ENCODE measurements at regions not wholly inside any gene's neighbourhood (a gene's known extent, or its start where the extent isn't known, plus 50 kb on each side); places are given as distances from the start of the nearest gene placed in this dataset.

DNA sequence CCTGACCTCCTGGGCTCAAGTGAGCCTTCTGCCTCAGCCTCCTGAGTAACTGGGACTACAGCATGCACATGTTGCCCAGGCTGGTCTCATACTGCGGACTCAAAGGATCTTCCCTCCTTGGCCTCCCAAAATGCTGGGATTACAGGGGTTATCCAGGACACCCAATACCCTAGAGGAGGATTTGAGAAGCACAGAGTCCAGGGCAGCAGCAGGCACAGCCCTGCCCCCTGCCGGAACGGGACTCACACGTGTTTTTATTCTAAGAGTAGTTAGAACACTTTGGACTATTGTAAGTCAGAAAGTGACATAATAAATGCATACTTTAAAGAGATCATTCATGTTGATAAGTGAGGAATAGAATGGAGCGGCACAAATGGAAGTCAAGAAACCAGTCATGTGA is 80.2 kb downstream of the C6orf118 start:
- no peaks in the 10 kb centered on the region for H3K9me3 ChIP-seq (ENCODE audit: control insufficient read depth, insufficient read depth, low read length)
- no peaks in the 10 kb centered on the region for H3K36me3 ChIP-seq (ENCODE audit: insufficient read depth, low read length)
- H3K4me1 ChIP-seq (ENCODE audit: insufficient read depth, low read length): no peaks in the 10 kb centered on the region
- no peak overlapping the region for H3K9ac ChIP-seq (ENCODE audit: low read depth, low read length)

DNA sequence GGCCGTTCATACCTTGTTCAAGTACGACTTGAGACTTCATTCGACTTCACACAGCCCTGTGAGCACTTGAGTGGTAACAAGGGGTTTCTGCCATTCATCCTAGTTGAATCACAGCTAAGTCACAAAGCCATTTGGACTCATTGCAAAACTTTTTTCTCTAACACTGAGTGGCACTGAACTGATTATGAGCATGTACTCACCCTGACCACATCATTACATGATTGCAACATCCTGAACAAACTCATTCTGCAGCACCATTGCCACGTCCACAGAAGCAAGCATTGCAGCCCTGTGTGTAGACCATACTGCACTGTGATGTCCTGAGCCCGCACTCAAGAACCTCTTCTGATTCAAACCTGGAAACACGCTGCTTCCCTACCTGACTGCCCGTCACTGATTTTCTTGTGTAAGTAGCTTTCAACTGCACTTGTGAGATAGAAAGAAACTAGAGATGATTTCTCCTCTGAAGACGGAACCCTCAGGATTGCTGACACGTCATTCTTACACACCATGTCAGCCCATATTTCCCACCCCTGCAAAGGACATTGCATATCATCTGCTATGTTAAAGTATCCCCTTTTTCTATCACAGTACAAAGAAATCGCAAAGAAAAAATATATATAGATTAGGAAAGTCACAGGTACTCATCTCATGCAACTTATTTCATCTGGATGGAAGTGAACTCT is 81.6 kb downstream of the C6orf118 start:
- no peak overlapping the region for H3K9ac ChIP-seq (ENCODE audit: low read depth, low read length)
- H3K36me3 ChIP-seq (ENCODE audit: insufficient read depth, low read length): no peaks in the 10 kb centered on the region
- H3K4me1 ChIP-seq (ENCODE audit: insufficient read depth, low read length): no peaks in the 10 kb centered on the region
- H3K9me3 ChIP-seq (ENCODE audit: control insufficient read depth, insufficient read depth, low read length): no peaks in the 10 kb centered on the region

DNA sequence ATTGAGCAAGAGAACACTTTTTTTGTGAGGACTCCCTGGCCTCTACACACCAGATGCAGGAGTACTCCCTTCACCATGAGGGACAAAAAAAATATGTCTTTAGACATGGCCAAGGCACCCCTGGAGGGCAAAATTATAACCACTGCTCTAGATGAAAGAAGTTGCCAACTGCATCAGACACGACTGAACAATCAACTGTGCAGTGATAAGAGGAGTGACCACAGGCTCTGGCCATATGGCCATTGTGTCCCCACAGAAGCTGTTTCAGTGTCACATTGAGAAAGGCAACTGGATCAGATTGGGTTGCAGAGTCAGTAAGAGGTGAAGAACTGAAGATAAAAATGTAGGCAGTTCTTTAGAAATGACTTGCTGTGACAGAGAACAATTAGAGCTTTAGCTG is 85.7 kb downstream of the C6orf118 start:
- no peaks in the 10 kb centered on the region for H3K9me3 ChIP-seq (ENCODE audit: control insufficient read depth, insufficient read depth, low read length)
- no peaks in the 10 kb centered on the region for H3K4me1 ChIP-seq (ENCODE audit: insufficient read depth, low read length)
- H3K36me3 ChIP-seq (ENCODE audit: insufficient read depth, low read length): no peaks in the 10 kb centered on the region
- no peak overlapping the region for H3K9ac ChIP-seq (ENCODE audit: low read depth, low read length)

DNA sequence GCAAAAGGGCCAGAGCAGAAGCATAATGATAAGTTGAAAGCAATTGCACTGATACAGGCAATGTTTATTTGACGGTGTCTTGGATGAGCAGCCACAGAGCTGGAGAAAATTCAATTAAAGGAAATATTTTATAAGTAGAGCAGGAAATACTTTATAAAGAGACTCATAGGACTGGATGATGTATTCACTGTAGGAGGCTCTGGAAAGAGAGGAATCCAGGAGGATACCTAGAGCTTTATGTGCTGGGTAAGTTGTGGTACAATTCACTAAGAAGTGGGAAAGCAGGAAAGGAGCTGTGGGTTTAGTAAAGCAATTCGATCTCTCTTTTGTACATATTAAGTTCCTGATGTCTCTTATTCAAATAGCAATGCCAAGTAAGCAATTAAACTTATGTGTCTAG is 86.3 kb downstream of the C6orf118 start:
- Histone ChIP-seq H3K9ac (ENCODE audit: low read depth, low read length) (no peak overlapping the region), H3K36me3 (ENCODE audit: insufficient read depth, low read length) (no peaks in the 10 kb centered on the region), H3K4me1 (ENCODE audit: insufficient read depth, low read length) (no peaks in the 10 kb centered on the region)

DNA sequence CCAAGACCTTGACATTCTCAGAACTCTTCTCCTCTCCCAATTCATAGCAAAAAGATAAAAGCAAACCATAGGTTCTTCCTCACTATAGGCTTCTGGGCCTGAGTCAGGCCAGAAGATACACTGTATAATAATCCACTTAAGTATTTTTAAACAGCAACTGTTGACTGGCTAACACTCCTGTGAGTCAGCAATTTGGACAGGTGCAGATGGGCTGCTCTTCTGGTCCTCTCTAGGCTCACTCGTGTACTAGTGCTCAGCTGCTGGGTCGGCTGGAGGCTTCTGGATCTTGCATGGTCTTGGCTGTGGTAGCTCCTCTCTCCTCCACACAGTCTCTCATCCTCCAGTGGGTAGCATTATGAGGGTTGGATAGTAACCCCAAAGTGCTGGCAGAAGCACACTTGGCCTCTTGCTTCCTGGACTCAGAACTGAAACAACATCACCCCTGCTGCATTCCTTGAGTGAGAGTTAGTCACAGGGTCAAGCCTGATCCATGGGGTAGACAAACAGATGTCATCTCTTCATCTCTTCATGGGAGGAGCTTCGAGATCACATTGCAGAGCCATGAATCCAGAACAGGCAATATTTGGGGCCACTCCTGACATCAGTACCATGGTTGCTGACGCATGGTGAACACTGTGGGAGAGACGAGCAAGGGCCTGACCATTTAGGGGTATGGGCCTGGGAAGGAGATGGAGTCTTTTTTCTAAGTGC is 86.9 kb downstream of the C6orf118 start:
- Histone ChIP-seq H3K36me3 (ENCODE audit: insufficient read depth, low read length) (no peaks in the 10 kb centered on the region), H3K9me3 (ENCODE audit: control insufficient read depth, insufficient read depth, low read length) (no peaks in the 10 kb centered on the region), H3K9ac (ENCODE audit: low read depth, low read length) (no peak overlapping the region), H3K4me1 (ENCODE audit: insufficient read depth, low read length) (no peaks in the 10 kb centered on the region)

More for the DNA sequence above, 86.3 kb downstream of the C6orf118 start:
- H3K9me3 ChIP-seq (ENCODE audit: control insufficient read depth, insufficient read depth, low read length): no peaks in the 10 kb centered on the region

DNA sequence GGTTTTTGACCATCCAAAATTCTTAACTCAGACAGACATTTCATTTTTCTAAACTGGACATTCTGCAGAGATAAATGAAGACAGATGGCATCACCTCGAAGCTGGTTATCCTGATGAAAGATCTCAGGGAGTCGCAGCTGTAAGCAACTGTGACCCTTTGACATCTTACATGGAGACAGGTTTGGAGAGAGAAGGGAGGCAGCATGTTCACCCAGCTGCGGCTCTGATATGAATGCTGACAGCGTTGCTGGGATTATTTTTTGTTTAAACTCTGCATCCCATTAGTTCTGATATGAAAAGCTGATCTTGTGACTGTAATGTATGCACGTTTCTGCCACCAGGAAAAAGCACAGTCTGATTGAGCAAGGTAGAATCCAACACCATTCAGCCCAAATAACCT is 89.4 kb downstream of the C6orf118 start:
- H3K36me3 ChIP-seq (ENCODE audit: insufficient read depth, low read length): no peaks in the 10 kb centered on the region

DNA sequence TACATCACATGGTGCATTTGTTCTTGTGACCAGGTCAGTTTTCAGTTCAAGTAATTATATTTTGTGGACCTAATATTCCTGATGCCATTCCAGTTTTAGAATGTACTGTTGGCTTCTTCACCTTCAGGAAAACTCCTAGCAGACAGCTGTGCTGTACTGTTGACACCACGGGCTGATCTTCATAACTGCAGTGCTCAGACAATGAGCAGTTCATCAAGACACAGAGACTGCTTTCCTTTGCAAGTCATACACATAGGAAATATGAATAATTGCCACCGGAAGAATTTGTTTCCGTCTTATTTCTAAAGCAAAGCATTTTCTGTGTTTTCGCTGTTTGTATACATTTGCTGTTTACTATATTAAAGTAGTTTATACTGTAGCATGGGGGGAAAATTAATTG is 89.8 kb downstream of the C6orf118 start:
- Histone ChIP-seq H3K36me3 (ENCODE audit: insufficient read depth, low read length) (no peaks in the 10 kb centered on the region), H3K9me3 (ENCODE audit: control insufficient read depth, insufficient read depth, low read length) (no peaks in the 10 kb centered on the region), H3K9ac (ENCODE audit: low read depth, low read length) (no peak overlapping the region), H3K4me1 (ENCODE audit: insufficient read depth, low read length) (no peaks in the 10 kb centered on the region)

More for the DNA sequence above, 89.4 kb downstream of the C6orf118 start:
- Histone ChIP-seq H3K9me3 (ENCODE audit: control insufficient read depth, insufficient read depth, low read length) (no peaks in the 10 kb centered on the region), H3K9ac (ENCODE audit: low read depth, low read length) (no peak overlapping the region), H3K4me1 (ENCODE audit: insufficient read depth, low read length) (no peaks in the 10 kb centered on the region)

DNA sequence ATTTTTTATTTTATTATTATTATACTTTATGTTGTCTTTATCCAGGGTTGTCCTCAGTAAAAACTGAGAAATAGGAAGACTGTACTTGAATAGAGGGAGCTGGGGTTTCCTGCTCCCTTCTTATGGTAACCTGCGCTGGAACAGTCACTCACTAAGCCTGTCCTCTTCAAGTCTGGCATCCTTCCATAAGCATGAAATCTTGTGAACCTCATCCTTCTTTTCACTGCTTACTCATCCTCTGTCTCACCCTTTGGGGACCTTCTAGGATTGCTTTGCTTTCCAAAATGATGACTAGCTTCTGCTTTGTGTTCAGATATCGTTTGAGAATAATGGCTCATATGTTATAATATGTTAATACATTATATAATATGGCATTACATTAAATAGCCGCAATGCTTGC is 90.6 kb downstream of the C6orf118 start:
- Histone ChIP-seq H3K36me3 (ENCODE audit: insufficient read depth, low read length) (no peaks in the 10 kb centered on the region), H3K4me1 (ENCODE audit: insufficient read depth, low read length) (no peaks in the 10 kb centered on the region), H3K9ac (ENCODE audit: low read depth, low read length) (no peak overlapping the region), H3K9me3 (ENCODE audit: control insufficient read depth, insufficient read depth, low read length) (no peaks in the 10 kb centered on the region)

DNA sequence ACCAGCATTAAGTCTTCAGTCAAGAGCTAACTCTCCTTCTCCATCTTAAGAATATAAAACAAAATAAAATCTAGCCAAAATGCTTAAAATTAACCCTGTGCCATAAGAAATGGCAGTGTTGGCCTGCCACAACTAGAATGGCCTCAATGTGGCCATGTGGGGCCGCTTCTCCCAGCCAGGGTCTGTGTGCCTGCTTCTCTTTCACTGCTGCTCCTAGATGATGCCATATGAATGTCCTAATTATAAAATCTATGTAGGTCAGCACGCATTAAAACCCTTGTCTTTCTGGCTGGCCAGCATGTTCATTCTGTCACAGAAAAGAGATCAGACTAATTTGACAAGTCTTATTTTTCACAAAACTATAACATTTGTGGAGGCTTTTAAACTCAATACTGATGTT is 102.6 kb downstream of the C6orf118 start:
- Histone ChIP-seq H3K9me3 (ENCODE audit: control insufficient read depth, insufficient read depth, low read length) (no peaks in the 10 kb centered on the region), H3K4me1 (ENCODE audit: insufficient read depth, low read length) (no peaks in the 10 kb centered on the region), H3K9ac (ENCODE audit: low read depth, low read length) (no peak overlapping the region), H3K36me3 (ENCODE audit: insufficient read depth, low read length) (no peaks in the 10 kb centered on the region)

DNA sequence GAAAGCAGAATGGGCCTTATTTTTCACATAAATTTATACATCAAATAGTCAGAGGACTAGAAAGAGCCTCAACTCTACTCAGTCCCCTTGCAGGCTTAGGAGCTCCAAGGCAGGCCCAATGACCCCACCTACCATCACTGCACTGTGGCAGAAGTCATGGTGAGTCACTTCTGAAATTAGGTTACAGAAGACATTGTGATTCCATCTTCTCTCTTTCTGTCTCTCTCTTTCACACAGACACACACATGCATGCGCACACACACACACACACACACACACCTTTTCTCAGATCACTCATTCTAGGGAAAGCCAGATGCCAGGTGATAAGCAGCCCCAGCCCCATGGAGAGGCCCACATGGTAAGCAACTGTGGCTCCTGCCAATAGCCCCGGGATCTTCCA is 103.8 kb downstream of the C6orf118 start:
- Histone ChIP-seq H3K36me3 (ENCODE audit: insufficient read depth, low read length) (no peaks in the 10 kb centered on the region), H3K9ac (ENCODE audit: low read depth, low read length) (no peak overlapping the region), H3K4me1 (ENCODE audit: insufficient read depth, low read length) (no peaks in the 10 kb centered on the region), H3K9me3 (ENCODE audit: control insufficient read depth, insufficient read depth, low read length) (no peaks in the 10 kb centered on the region)

DNA sequence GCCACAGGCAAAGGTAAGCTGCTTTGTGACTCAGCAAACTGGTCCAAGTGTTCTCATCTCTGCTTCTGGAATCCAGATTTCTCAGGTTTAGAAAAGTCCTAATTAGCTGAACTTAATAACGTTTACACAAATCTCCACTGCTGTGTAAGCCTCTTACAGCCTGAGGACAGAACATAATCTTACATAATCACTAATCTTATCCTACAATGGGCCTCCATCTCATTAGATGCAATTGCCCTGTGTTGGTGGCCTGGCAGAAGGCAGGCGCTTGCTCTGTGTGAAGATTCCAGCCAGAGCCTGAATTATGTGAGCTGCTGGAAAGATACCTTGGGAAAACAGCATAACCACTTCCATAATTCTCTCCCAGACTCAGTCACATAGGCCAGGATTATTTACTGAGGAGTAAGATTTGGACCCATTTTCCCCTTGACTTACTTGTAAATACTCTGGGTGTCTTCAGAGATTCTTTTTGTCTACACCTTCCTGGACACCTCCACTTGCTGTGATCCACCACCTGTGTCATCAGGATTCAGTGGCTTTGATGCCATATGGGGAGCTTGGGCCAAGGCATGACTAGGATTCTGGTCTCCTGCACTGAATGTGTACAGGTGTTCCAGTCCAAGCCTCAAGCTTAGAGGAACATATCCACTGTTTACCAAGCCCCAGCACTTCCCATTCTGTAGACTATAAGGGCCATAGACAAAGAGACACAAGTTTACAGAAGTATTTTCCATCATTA is 104.4 kb downstream of the C6orf118 start:
- no peaks in the 10 kb centered on the region for H3K9me3 ChIP-seq (ENCODE audit: control insufficient read depth, insufficient read depth, low read length)
- H3K9ac ChIP-seq (ENCODE audit: low read depth, low read length): no peak overlapping the region
- H3K36me3 ChIP-seq (ENCODE audit: insufficient read depth, low read length): no peaks in the 10 kb centered on the region
- H3K4me1 ChIP-seq (ENCODE audit: insufficient read depth, low read length): no peaks in the 10 kb centered on the region

DNA sequence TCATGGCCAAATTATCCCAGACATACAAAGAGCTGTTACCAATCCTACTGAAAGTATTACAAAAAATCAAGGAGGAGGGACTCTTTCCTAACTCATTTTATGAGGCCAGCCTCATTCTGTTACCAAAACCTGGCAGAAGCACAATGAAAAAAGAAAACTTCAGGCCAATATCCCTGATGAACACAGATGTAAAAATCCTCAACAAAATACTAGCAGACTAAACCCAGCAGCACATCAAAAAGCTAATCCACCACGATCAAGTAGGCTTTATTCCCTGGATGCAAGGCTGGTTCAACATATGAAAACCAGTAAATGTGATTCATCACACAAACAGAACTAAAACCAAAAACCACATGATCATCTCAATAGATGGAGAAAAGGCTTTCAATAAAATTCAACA is 109.2 kb downstream of the C6orf118 start:
- Histone ChIP-seq H3K9ac (ENCODE audit: low read depth, low read length) (no peak overlapping the region), H3K9me3 (ENCODE audit: control insufficient read depth, insufficient read depth, low read length) (no peaks in the 10 kb centered on the region; the same call in 1 of the 2 replicates), H3K36me3 (ENCODE audit: insufficient read depth, low read length) (no peaks in the 10 kb centered on the region), H3K4me1 (ENCODE audit: insufficient read depth, low read length) (no peaks in the 10 kb centered on the region)

DNA sequence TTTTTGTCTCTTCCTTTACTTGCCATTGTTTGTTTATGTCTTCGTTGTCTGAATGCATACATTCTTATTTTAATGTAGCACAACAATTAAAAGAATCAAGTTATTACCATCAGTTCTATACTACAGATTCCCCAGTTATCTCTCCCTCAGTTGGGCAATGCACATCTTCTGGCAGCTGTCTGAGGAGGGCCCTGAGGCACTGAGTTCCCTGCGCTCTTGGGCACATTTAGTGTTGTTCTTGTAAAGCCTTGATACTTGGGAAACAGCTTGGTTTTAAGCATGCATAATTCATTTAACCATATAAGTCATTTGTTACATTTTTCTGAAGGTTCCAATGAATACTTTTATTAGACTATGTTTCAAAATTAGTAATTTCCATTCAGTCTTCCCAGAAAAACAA is 117.9 kb downstream of the C6orf118 start:
- H3K36me3 ChIP-seq (ENCODE audit: insufficient read depth, low read length): no peaks in the 10 kb centered on the region
- H3K4me1 ChIP-seq (ENCODE audit: insufficient read depth, low read length): no peaks in the 10 kb centered on the region
- H3K9me3 ChIP-seq (ENCODE audit: control insufficient read depth, insufficient read depth, low read length): no peaks in the 10 kb centered on the region; the same call in 1 of the 2 replicates
- no peak overlapping the region for H3K9ac ChIP-seq (ENCODE audit: low read depth, low read length)

DNA sequence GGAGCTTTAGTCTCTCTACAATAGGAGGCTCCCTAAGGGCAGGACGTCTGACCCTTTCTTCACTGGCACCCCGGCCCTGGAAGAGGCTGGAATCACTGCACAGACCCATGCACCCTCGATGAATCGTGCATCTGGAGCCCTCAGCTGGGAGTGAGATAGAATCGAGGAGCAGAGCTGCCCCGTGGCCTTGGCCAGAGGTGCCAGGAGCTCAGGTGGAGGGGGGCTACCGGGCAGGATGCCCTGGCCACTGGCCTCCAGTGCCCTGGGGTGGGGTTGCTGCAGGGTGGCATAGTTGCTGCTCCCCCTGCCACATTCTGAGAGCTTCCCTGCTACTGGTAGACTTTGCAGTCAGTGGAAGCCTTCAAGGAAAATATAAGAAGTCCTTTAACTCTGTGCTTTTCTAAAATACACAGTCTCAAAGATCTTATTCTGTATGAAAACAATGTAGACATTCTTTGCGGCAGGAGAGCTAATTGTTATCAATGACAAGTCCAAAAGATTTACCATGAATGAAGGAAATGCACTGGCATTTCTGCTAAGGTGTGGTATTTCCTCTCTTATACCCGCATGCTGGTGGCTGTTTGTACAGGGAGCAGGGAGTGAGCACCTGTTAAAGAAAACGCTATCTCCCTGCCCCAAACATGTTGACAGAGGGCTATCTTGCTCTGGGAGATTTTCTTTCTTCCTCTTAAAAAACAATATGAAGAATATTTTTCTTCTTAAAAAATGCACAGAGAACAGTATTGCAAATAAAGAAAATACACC is 122.8 kb downstream of the C6orf118 start:
- no peaks in the 10 kb centered on the region for H3K9me3 ChIP-seq (ENCODE audit: control insufficient read depth, insufficient read depth, low read length)
- H3K9ac ChIP-seq (ENCODE audit: low read depth, low read length): no peak overlapping the region
- no peaks in the 10 kb centered on the region for H3K4me1 ChIP-seq (ENCODE audit: insufficient read depth, low read length)
- no peaks in the 10 kb centered on the region for H3K36me3 ChIP-seq (ENCODE audit: insufficient read depth, low read length)
